Panc1 (cell line): ENCODE measurements at regions not wholly inside any gene's neighbourhood (a gene's known extent, or its start where the extent isn't known, plus 50 kb on each side); places are given as distances from the start of the nearest gene placed in this dataset.

Source experiments
- ATAC-seq: fragments of 200-7000 bp; cut with Tn5 transposase; 2 replicates; pipeline ENCODE4 v1.9.1; 2020; ENCODE audit warnings: mild to moderate bottlenecking, moderate library complexity
- BruUV-seq: library from RNA; stranded (reverse); fragments of 400-500 nt; replicated peaks from 2 replicates; lab custom pipeline; 2021; lab: Mats Ljungman, UMichigan
- CTCF ChIA-PET: fragments of 300-600 bp; sonication (Branson Sonifier 250); formaldehyde crosslinking; loops from one replicate; lab custom pipeline; 2022; ENCODE audit warnings: antibody characterized with exemption; lab: Charles Lee
- POLR2A ChIA-PET: fragments of 300-600 bp; sonication (Branson Sonifier 250); formaldehyde crosslinking; loops from one replicate; lab custom pipeline; 2022; ENCODE audit warnings: antibody characterized with exemption; lab: Charles Lee
- DNase-seq: peaks from one replicate; pipeline ENCODE4 v3.0.0-alpha.2; 2010; ENCODE audit warnings: low read depth, low spot score
- H3K27ac ChIP-seq: 2 replicates; pipeline ENCODE4 v1.5.1; 2011; ENCODE audit warnings: mild to moderate bottlenecking, low read length, inconsistent platforms
- H3K27me3 ChIP-seq: fragments of 200-500 bp; sonication (Bioruptor generic); 2 replicates; pipeline ENCODE4 v1.6.0; 2014; ENCODE audit warnings: low read length, inconsistent platforms; ENCODE audit not compliant: control insufficient read depth, insufficient read depth
- H3K36me3 ChIP-seq: fragments of 200-500 bp; sonication (Bioruptor generic); 2 replicates; pipeline ENCODE4 v1.5.1; 2014; ENCODE audit warnings: inconsistent platforms, mild to moderate bottlenecking, low read length, moderate library complexity; ENCODE audit not compliant: control insufficient read depth, insufficient read depth
- H3K4me1 ChIP-seq: 2 replicates; pipeline ENCODE4 v1.5.1; 2011; ENCODE audit warnings: inconsistent platforms, mild to moderate bottlenecking, low read length, moderate library complexity; ENCODE audit not compliant: control insufficient read depth, insufficient read depth
- H3K4me3 ChIP-seq, 2 experiments: 2 replicates each; pipeline ENCODE4 v1.5.1; 2011 to 2012; ENCODE audit warnings: low read depth in 2 of 2, low read length in 2 of 2, mild to moderate bottlenecking in 2 of 2, inconsistent platforms in 1 of 2, moderate library complexity in 1 of 2
- H3K9me3 ChIP-seq: fragments of 200-500 bp; sonication (Bioruptor generic); 2 replicates; pipeline ENCODE4 v1.5.1; 2014; ENCODE audit warnings: low read depth, mild to moderate bottlenecking, inconsistent platforms, low read length, moderate library complexity; ENCODE audit not compliant: control insufficient read depth, insufficient read depth
- CTCF ChIP-seq: fragments of 450-650 bp; IDR thresholded peaks from 2 replicates; pipeline ENCODE4 v1.5.1; 2017; ENCODE audit warnings: mild to moderate bottlenecking
- POLR2AphosphoS5 ChIP-seq: IDR thresholded peaks from 2 replicates; pipeline ENCODE4 v1.6.1; 2012; ENCODE audit warnings: mild to moderate bottlenecking, low read depth, low read length, moderate library complexity
- SIN3A ChIP-seq: IDR thresholded peaks from 2 replicates; pipeline ENCODE4 v1.6.1; 2012; ENCODE audit warnings: low read depth, mild to moderate bottlenecking, low read length, moderate library complexity, borderline replicate concordance; ENCODE audit not compliant: insufficient read depth
- TCF7L2 ChIP-seq: IDR thresholded peaks from 2 replicates; pipeline ENCODE4 v1.6.1; 2011; ENCODE audit warnings: mild to moderate bottlenecking, low read depth, low read length, inconsistent platforms
- in situ Hi-C: cut with HindIII; loops from 2 replicates; pipeline ENCODE4 v1.10.0; 2016; ENCODE audit warnings: low sequenced_read_pairs, low pct_unique_long_range_greater_than_20kb
- intact Hi-C: fragments of 100-400 bp; cut with micrococcal nuclease; formaldehyde crosslinking; loops from one replicate; pipeline ENCODE4 v1.10.0; 2022; ENCODE audit not compliant: unreplicated experiment
- TF ChIP-seq, protein P1 (sequence below), 2 experiments: IDR thresholded peaks; 2 replicates each; pipeline ENCODE4 v1.6.1; 2011 to 2012; ENCODE audit warnings: low read depth in 2 of 2, control low read depth in 1 of 2, low read length in 1 of 2, mild to moderate bottlenecking in 1 of 2, moderate library complexity in 1 of 2; ENCODE audit not compliant: insufficient read depth in 1 of 2

GRCh38 chr10:84698989-84699388 is 370.6 kb downstream of the CCSER2 start:
- CTCF ChIA-PET = no interaction called here
- in situ Hi-C loops = no loop called here

DNA sequence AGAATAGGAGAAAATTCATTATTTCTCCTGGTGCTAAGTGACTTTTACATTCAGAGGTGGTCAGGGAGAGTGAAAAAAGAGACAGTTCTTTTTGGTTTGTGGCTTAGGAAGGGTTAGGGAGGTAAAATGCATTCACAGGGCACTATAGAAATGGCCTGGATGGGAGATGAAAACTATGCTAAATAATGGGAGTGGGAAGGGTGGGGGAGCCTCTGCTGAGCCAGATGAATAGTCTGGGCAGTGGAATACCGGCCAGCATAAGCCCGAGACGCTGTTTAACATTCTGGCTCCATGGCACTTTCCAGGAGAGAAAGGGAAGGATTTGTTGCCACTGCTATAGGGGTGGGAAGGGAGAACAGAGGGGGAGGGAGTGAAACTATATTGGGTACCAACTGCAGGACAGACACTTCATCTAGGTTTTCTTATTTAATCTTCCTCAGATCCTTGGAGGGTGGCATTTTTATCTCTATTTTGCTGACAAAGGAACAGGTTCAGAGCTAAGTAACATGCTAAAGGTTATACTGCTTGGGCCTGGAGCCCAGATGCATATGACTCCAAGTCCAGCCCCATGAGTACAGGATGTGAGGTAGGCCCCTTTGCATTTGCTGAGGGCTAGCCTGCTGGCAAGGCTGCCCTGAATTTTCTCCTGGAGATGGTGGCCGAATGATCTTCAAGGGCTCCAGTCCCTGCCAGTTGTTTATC is 372.4 kb downstream of the CCSER2 start:
- H3K27me3 ChIP-seq = no peaks in the 10 kb centered on the region; the same call in 1 of the 2 replicates
- no peak overlapping the region for H3K4me3 ChIP-seq
- no TSS peak for BruUV-seq
- no peak for TF ChIP-seq POLR2AphosphoS5
- no peak for TF ChIP-seq TCF7L2
- TF ChIP-seq CTCF = no peak
- no peak for TF ChIP-seq SIN3A
- TF ChIP-seq, protein P1, sequence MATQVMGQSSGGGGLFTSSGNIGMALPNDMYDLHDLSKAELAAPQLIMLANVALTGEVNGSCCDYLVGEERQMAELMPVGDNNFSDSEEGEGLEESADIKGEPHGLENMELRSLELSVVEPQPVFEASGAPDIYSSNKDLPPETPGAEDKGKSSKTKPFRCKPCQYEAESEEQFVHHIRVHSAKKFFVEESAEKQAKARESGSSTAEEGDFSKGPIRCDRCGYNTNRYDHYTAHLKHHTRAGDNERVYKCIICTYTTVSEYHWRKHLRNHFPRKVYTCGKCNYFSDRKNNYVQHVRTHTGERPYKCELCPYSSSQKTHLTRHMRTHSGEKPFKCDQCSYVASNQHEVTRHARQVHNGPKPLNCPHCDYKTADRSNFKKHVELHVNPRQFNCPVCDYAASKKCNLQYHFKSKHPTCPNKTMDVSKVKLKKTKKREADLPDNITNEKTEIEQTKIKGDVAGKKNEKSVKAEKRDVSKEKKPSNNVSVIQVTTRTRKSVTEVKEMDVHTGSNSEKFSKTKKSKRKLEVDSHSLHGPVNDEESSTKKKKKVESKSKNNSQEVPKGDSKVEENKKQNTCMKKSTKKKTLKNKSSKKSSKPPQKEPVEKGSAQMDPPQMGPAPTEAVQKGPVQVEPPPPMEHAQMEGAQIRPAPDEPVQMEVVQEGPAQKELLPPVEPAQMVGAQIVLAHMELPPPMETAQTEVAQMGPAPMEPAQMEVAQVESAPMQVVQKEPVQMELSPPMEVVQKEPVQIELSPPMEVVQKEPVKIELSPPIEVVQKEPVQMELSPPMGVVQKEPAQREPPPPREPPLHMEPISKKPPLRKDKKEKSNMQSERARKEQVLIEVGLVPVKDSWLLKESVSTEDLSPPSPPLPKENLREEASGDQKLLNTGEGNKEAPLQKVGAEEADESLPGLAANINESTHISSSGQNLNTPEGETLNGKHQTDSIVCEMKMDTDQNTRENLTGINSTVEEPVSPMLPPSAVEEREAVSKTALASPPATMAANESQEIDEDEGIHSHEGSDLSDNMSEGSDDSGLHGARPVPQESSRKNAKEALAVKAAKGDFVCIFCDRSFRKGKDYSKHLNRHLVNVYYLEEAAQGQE (IDR thresholded peaks at IDR 0.05; ENCODE audit: insufficient read depth in 1 of 2, low read depth in 2 of 2, low read length in 1 of 2) = no peak
- ChIA-PET POLR2A (interaction anchor here (0.6 kb wide), 1 partner anchor 15 kb away, joined by 3 read pairs; no protein-coding TSS in a partner anchor), CTCF (interaction anchor here (0.7 kb wide), 1 partner anchor 152 kb away, joined by 4 read pairs; no protein-coding TSS in a partner anchor)
- DNase-seq (no peak), ATAC-seq (no peak)
- H3K36me3 ChIP-seq = no peaks in the 10 kb centered on the region
- no peaks in the 10 kb centered on the region for H3K9me3 ChIP-seq
- H3K4me1 ChIP-seq = no peaks in the 10 kb centered on the region
- intact Hi-C loops = no loop called here
- in situ Hi-C loops = no loop called here
- no peak overlapping the region for H3K27ac ChIP-seq

More at GRCh38 chr10:84698989-84699388, 370.6 kb downstream of the CCSER2 start:
- Histone ChIP-seq H3K4me1 (no peaks in the 10 kb centered on the region), H3K27ac (no peak overlapping the region), H3K27me3 (no peaks in the 10 kb centered on the region; the same call in 1 of the 2 replicates), H3K9me3 (no peaks in the 10 kb centered on the region), H3K4me3 (no peak overlapping the region), H3K36me3 (no peaks in the 10 kb centered on the region)
- ATAC-seq (no peak), DNase-seq (no peak)
- POLR2A ChIA-PET = no interaction called here
- TF ChIP-seq SIN3A = no peak
- TF ChIP-seq POLR2AphosphoS5 = no peak
- TF ChIP-seq, protein P1 (IDR thresholded peaks at IDR 0.05; ENCODE audit: insufficient read depth in 1 of 2, low read depth in 2 of 2, low read length in 1 of 2) = no peak
- no peak for TF ChIP-seq TCF7L2
- no peak for TF ChIP-seq CTCF
- no TSS peak for BruUV-seq
- intact Hi-C loops = no loop called here
